ENCODE measurements at regions not wholly inside any gene's neighbourhood (a gene's known extent, or its start where the extent isn't known, plus 50 kb on each side); places are given as distances from the start of the nearest gene placed in this dataset.

GRCh38 chr13:57224414-57224813 is 57.4 kb downstream of the PRR20E start:
- no peak for DNase-seq

DNA sequence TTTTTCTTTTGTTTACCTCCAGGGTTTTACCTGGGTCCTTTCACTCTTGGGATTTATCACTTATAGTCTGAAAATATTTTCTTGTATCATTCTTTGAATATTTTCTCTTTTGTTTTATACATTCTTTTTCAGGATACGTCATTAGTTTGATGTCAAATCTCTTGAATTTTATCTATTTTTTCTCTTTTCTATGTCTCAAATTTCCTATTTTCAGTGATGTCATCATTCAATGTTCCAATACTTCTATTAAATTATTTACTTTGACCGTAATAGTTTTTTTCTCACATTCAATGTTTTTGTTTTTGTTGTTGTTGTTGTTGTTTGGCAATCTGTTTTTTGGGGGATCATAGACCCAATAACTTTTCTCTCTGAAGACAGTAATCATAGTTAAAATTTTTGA is 83.5 kb downstream of the PRR20E start:
- DNase-seq: no peak

DNA sequence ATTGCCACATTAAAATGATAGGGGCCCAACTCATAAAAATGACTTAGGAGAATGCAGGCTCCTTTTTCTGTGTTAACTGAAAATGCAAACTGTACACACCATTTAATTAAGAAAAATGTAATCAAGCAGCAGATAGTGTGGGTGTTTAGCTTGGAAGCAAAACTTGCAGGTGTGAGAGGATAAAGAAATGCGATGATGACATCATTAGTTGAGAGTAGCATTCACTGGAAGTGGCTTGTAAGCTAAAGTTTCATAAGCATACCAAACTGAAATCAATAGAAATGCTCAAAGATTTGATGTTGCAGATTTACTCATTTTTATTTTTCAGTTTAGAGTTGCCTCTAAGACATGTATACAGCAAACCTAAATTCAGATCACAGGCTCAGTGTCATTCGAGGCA is 86.6 kb downstream of the PRR20E start:
- no peak for DNase-seq

GRCh38 chr13:57264965-57265364 is 98.0 kb downstream of the PRR20E start:
- DNase-seq: no peak

GRCh38 chr13:57270493-57270892 is 103.5 kb downstream of the PRR20E start:
- no peak for DNase-seq

GRCh38 chr13:57286511-57287098 is 119.6 kb downstream of the PRR20E start:
- no peak for DNase-seq

- DNase-seq: peak; percentile 2
Observed at GRCh38 chr13:57302604-57303003, 135.6 kb downstream of the PRR20E start.

GRCh38 chr13:57311009-57311586 is 144.1 kb downstream of the PRR20E start:
- DNase-seq: no peak

DNA sequence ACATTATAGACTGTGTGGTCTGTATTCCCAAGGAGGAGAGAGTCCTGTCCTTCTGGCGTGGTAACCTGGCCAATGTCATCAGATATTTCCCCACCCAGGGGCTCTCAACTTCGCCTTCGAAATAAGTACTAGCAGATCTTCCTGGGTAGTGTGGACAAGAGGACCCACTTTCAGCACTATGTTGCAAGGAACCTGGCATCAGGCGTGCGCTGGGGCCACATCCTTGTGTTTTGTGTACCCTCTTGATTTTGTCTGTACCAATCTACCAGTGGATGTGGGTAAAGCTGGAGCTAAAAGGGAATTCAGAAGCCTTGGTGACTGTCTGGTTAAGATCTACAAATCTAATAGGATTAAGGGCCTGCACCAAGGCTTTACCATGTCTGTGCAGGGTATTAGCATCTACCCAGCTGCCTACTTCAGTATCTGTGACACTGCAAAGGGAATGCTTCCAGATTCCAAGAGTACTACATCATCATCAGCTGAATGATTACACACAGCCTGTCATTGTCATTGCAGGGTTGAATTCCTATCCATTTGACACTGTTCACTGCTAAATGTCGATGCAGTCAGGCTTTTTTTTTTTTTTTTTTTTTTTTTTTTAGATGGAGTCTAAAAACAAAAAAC is 148.0 kb downstream of the PRR20E start:
- DNase-seq: no peak

DNA sequence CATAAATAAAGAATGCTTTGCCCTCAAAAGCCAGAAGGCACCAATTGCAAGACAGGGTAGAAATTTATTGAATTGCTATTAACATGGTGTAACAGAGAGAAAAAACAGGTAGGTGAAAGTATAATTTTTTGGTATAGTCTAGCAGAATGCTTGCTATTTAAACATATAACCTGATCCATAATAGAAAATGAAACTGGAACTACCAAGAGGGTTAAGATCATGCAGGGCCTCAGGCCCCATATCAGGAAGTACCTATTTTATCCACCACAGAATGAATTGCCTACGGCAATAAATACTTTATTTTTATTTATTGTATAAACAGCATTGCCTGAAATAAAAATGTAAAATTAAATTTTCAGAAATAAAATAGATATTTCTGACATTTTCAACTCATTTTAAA is 159.5 kb downstream of the PRR20E start:
- DNase-seq: no peak

- no peak for DNase-seq
Observed at GRCh38 chr13:57340878-57341277, 173.9 kb downstream of the PRR20E start.

DNA sequence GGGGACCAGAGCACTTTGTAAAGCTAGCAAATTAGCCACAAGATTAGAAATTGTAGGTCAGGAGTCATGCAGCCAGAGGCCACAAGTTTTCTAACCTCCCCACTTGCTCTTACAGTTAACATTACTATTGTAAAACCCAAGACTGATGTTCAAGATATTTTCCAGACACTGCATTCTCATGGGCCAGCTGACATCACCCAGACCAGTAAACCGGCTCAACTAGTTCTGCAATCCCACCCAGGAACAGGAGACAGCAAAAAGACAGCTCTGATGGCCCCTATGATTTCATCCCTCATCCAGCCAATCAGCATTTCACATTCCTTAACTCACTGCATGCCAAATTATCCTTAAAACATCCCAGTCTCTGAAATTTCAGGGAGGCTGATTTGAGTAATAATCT is 178.5 kb downstream of the PRR20E start:
- no peak for DNase-seq

DNA sequence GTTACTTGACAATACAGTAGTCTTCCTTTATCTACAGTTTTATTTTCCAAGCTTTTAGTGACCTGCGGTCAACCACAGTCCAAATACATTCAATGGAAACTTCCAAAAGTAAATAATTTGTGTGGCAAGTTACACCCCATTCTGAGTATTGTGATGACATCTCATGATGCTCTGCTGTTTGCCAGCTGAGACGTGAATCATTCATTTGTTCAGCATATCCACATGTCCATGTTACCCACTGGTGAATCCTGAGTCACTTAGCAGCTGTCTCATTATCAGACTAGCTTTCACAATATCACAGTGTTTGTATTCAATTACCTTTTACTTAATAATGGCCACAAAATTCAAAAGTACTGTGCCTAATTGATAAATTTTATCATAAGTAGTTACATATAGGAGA is 179.8 kb downstream of the PRR20E start:
- no peak for DNase-seq

DNA sequence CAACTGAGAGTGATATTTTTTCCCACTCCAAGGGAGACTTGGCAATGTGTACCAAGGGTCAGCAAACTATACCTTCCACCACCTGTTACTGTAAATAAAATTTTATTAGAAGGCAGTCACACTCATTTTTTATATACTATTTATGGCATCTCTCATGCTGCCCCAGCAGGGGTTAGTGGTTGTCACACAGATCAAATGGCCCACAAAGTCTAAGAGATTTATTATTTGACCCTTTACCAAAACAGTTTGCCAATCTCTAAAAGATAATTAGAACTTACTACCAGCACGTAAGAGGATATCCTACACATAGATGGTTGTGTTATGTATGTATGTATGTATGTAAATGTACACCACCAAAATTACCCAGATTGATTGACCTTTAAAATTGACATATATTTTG is 185.1 kb downstream of the PRR20E start:
- DNase-seq: no peak

GRCh38 chr13:57353831-57354230 is 186.8 kb downstream of the PRR20E start:
- no peak for DNase-seq

- DNase-seq: no peak
Observed at GRCh38 chr13:57375876-57376275, 208.9 kb downstream of the PRR20E start.

DNA sequence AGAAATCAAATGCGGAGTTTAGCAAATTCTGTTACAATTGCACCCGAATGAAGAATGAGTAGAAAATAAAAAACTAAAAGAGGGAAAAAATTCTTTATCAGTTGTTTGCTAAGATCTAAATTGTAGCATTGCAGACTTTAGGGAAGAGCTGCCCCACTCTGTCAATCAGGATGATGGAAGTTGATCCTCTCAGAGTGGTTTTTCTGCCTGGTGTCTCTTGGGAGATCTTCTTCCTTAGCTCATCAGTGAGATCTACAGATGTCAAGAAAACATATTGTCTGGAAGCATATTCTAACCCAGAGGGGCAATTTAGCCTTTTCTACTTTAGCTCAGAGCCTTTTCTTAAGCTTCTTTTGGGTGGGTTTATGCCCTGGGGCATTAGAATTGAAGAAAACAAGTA is 223.2 kb upstream of the PCDH17 start:
- DNase-seq: no peak

GRCh38 chr13:57409121-57409520 is 222.4 kb upstream of the PCDH17 start:
- DNase-seq: no peak

GRCh38 chr13:57409656-57410055 is 221.9 kb upstream of the PCDH17 start:
- DNase-seq: no peak

- no peak for DNase-seq
Observed at GRCh38 chr13:57418067-57418677, 213.4 kb upstream of the PCDH17 start.

GRCh38 chr13:57424379-57424778 is 207.2 kb upstream of the PCDH17 start:
- DNase-seq: no peak

- no peak for DNase-seq
Observed at GRCh38 chr13:57425531-57425930, 206.0 kb upstream of the PCDH17 start.

- DNase-seq: no peak
Observed at GRCh38 chr13:57437587-57437986, 194.0 kb upstream of the PCDH17 start.

DNA sequence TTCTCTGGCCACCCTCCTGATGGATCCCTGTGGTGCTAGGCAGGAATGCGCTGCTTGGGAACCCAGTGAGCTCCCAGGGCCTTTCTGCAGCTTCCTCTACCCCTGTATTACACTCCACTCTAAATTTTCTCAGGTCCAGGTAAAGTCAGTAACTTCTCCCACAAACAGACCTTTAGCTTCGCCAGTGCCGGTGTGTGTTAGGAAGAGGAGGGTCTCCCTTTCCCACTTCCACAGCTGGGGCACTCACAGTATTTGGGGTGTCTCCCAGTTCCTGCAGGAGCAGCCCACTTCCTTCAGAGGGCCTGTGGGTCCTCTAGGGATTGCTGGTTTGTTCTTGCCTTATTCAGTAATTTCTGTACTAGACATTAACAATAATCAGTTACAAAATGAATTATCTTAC is 193.5 kb upstream of the PCDH17 start:
- no peak for DNase-seq

Measured in DMS79 (cell line).